ENCODE measurements at regions not wholly inside any gene's neighbourhood (a gene's known extent, or its start where the extent isn't known, plus 50 kb on each side); places are given as distances from the start of the nearest gene placed in this dataset.
A peak's percentile ranks its signal among the peaks of the same experiment; 100 is the strongest.

- no peak for DNase-seq
Measured at GRCh38 chr5:12460493-12461261, 556.4 kb upstream of the CTNND2 start.

DNA sequence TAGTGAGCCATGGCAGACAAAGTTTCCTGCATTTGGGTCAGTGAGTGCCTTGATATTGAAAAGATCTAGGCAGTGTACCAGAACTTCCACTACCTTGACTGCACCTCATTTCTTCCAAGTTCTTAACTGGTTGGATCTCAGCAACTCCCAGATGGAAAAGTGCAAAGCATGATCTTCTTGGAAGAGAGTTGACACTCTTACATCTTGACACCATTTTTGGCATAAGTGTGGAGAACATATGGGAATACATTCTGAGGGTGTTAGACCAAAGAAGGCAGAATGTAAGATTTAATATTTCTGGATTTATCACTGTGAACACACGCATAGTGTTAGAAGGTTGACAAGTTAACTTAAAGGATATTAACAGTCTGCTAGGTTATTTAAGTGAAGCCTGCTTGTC lies 555.1 kb upstream of the CTNND2 start:
- no peak for DNase-seq

DNA sequence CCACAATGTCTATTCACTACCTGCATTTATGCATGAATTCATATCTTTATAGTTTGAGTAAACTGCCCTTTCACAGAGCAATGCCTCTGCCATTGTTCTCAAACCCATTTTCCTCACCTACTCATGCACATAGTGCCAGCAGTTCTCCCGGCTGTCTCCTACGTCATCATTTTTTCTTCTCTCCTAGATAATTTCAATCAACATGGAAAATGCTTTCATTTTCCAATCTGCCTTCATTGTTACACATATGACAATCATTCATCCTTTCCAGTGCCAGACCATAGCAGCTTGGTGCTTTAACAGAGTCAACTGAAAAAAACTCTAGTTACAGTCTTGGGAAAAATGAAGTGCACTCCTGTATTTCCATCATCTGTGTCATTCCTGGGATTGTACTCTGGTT lies 514.8 kb upstream of the CTNND2 start:
- DNase-seq, result no peak

- DNase-seq, result no peak
Measured at GRCh38 chr5:12413585-12413984, 509.3 kb upstream of the CTNND2 start.

GRCh38 chr5:12413075-12413474 lies 508.8 kb upstream of the CTNND2 start:
- no peak for DNase-seq

GRCh38 chr5:12399868-12400267 lies 495.6 kb upstream of the CTNND2 start:
- DNase-seq, result no peak

DNA sequence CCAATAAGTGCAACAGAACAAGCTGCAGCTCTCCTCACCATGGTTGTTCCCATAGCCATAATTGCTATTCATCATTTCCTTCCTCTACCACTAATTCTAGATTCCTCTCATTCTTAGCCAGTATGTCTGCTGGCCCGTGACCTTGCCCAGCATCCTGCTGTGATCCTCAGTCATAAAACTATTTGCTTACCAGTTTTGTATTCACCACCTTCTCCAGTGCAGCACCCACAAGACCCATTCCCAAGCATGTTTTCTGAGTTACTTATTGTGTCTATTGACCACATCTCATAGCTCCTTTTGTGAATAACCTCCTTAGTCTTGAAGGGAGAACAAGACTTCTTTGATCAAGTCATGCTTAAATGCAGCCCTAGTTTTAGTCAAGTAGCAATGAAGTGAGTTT lies 488.0 kb upstream of the CTNND2 start:
- DNase-seq, result no peak

DNA sequence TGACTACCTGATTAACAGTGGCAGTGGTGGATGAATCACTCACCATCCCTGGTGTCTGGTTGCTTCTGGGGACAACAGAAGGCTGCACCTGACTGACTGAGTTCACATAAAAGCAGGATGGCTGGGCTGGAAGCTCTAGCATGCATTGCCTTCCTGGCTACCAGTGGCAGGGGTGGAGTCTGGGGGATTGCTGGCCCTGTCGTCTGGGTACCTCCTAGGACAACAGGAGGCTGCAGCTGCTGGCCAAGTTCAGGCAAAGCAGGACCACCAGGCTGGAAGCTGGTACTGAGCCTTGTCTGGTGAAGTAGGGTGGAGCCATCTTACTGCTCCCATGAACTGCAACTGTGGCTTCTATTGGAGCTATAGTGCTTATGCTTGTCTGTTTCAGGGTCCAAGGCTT lies 480.8 kb upstream of the CTNND2 start:
- DNase-seq, result no peak

- no peak for DNase-seq
Measured at GRCh38 chr5:12384005-12384404, 479.8 kb upstream of the CTNND2 start.

- no peak for DNase-seq
Measured at GRCh38 chr5:12367973-12368372, 463.7 kb upstream of the CTNND2 start.

DNA sequence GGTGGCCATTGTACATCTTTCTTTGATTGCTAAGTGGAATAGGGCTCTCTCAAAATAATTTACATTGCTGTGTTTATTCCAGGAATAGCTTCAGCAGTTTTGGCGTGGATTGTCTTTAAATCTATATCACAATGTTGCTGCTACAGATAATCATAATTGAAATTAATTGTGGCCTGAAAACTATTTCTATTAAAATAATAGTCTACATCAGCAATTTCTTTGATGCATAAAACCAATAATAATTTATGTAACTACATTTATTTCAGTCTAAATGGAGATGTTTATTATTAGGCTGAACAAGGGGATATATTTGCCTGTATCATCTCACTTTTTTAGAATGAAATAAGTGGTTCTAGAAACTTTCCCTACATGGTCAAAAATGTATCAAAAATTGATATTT lies 456.0 kb upstream of the CTNND2 start:
- no peak for DNase-seq

GRCh38 chr5:12358371-12359090 lies 454.3 kb upstream of the CTNND2 start:
- DNase-seq, result no peak

GRCh38 chr5:12357626-12358025 lies 453.4 kb upstream of the CTNND2 start:
- no peak for DNase-seq

DNA sequence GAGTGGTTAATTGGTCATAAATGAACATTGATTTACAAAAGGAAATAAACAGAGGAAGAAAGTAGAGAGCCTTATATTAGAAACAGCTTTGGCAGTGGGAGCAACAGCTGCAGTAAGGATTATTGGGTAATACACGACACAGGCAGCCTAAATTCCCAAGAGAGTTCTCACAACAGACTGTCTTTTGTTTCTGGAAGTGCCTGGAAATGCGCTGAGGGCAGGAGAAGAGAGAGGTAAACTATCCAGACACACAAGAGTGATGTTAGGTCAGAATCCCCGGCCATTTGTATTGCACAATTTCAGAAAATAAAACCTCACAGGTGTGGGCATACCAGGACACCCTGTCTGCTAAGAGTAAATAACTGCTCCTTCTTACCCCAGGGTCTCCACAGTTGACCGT lies 450.4 kb upstream of the CTNND2 start:
- peak; percentile 7 for DNase-seq

DNA sequence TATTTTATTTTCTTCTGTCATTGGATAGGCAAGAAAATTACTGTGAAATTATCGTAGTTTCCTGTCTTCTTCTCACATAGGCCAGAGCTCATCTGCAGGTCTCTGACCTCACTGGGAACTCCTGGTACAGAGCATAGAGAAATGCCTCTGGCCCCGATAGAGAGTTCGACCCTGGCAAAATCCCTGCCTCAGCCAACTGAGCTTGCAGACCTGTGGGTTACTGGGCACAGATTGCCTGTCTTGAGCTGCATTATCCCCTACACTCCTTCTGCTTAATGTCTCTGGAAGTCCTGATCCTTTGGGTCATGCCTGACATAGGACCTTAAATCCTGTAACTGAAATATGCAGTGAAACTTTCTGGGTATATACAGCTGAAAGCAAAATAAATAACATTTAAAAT lies 439.3 kb upstream of the CTNND2 start:
- DNase-seq, result no peak

DNA sequence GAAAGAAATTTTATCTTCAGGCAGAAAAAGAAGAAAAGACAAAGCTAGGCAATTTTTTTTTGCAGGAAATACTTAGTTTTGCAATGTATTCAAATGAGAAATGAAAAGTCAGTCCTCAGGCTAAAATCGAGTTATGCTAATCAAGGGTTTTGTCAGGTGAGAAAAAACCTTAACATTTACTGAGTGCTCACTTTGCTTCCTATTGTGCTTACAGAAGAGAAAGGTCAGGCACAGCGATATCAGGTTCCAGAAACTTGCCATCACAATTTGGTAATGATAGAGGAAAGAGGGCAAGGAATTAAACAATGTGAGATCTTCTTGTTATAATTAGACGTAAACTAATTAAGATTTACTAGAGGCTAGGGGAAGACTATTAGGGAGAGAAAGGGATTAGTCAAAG lies 431.7 kb upstream of the CTNND2 start:
- DNase-seq, result no peak

GRCh38 chr5:12332480-12332879 lies 428.2 kb upstream of the CTNND2 start:
- no peak for DNase-seq

GRCh38 chr5:12330993-12331588 lies 426.8 kb upstream of the CTNND2 start:
- no peak for DNase-seq

DNA sequence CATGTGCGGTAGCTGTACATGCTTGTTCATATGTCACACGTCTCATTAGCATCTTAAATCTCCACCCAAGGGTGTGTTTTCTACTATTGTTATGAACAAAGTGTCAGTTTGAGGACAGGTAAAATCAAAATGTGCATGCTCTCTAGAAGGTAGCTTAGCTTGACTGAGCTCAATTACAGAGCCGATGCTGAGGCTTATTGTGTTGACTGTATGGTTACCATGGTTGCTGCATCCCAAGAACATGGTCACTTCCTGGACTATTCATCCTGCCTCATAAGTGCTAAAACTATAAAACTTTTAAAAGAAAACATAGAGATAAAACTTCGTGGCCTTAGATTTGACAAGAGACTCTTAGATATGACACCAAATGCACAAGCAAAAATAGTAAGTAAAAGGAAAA lies 426.1 kb upstream of the CTNND2 start:
- no peak for DNase-seq

DNA sequence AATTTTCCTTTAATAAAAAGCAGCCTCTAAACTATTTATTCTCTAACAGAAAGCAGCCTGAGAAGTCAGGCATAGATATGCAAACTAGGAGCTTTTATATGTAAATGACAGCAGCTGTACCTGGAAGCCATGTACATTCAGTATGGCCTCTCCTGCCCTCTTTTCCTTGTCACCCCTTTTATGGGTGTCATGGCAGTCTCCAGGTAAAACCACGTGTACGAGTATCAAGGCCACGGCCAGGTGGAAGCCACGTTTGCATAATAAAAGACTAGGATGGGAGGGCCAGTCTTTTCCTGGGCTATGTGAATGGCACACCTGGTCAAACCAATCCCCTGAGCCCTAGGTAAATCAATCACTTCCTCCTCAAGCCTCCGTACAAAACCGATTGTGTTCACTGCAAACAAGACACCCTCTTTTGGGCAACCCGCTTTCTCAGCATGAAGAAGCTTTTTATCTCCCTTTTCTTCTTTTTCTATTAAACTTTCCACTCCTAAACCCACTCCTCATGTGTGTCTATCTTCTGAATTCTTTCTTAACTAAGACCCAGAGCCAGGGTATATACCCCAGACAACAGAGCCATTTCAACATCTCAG lies 419.5 kb upstream of the CTNND2 start:
- DNase-seq, result peak; percentile 75

GRCh38 chr5:12322042-12322441 lies 417.8 kb upstream of the CTNND2 start:
- no peak for DNase-seq

DNA sequence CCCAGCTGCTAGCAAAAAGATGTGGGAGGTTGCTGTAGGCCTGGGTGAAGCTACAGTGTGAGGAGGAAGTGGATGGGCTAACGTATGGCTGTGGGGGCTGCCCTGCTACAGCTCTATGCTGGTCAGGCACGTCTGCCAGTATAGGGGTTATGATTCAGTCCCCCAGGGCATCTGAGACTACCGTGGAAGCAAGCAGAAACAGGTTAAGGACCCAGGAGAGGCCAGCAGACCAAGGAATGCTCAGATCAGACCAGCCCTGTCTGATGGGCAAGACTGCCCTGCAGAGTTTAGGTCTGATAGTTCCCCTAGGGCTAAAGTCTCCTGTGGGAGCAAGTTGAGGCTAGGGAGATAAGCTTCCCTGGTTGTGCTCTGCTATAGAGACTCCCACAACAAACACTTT lies 416.1 kb upstream of the CTNND2 start:
- DNase-seq, result no peak

- DNase-seq, result no peak
Measured at GRCh38 chr5:12316812-12317211, 412.6 kb upstream of the CTNND2 start.

DNA sequence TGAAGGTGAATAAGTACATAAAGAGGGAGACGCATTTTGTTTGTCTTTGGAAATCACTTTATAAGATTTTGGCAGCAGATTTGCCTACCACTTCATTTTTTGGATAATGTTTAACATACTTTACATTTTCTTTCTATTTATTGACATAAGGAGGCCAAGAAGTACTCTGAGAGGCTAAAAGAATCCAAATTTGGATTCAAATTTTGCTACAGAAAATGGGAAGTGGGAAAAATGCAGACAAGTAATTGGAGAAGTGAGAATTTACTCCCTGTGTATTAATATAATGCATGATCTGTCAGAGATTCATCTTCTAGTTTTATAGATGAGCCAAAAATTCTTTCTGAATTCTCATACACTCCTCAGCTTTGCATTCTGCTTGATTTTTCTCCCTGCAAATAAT lies 411.2 kb upstream of the CTNND2 start:
- no peak for DNase-seq
